8988T (cell line): ENCODE measurements at regions not wholly inside any gene's neighbourhood (a gene's known extent, or its start where the extent isn't known, plus 50 kb on each side); places are given as distances from the start of the nearest gene placed in this dataset.

Experiments used
- DNase-seq: peaks from one replicate; pipeline ENCODE4 v3.0.0; 2011

DNA sequence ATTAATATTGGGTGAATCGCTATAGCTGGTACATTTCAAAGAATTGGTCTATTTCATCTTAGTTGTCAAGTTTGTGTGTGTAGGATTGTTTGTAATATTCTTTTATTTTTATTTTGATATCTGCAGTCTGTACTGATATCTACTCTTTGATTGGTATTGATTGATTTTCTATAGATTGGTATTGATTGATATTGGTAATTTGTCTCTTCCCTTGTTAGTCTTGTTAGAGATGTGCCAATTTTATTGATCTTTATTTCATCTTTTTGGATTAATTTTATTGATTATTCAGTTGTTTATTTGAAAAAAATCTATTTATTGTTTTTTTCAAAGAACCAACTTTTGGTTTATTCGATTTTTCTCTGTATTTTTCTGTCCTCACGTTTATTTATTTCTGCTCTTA lies 61.4 kb downstream of the TM2D3 start:
- no peak for DNase-seq

DNA sequence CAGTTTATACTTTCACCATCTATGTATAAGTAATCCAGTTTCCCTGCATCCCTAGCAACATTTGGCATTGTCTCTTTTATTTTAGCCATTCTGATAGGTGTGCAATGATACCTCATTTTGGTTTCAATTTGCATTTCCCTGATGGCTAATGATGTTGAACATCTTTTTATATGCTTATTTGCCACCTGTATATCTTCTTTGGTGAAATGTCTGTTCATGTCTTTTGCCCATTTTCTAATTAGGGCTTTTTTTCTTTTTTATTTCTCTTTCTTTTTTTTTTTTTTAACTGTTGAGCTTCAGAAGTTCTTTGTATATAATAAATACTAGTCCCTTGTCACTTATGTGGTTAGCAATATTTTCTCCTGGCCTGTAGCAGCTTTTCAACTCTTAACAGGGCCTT lies 68.9 kb downstream of the TM2D3 start:
- DNase-seq: no peak

DNA sequence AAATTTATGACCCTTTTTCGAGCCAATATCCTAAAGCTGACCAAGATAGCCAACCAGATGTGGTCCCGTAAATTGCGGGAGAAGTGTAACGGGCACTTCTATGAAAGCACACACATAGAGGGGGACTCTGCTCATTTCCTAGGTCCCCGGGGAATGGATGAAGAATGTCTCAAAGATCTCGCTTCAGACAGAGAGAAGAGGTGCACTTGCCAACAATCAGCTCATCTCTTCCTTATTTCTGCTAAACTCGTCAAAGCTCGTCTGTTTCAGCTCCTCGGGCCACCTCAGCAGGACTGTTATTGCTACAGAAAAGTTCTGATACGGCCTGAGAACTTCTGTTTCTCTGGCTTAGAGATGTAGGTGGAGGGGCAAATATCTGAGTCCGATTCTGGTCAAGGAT lies 71.8 kb downstream of the TM2D3 start:
- no peak for DNase-seq

DNA sequence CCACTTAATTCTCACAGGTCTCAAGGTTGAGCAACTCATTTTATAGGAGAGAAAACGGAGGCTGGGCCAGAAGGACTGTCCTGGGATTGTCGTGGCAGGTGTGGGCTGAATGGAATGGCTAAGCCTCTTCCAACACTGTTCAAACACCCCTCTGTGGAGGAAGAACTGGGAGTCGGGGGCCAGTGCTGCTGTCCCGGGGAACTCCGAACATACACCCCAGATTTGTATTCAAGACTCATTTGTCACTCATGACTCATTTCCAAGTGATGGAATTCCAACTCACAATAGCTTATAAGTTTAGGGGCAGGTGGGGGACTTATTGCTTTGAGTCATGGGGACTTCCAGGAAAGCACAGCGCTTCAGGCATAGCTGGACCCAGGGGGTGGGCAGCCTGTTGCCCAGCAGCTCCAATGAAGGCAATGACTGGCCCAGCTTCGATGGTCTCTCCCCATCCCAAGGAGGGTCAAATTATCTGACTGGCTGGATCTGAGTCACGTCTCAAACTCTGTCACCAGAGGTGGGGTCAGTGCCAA lies 72.5 kb downstream of the TM2D3 start:
- peak; percentile 41 for DNase-seq

DNA sequence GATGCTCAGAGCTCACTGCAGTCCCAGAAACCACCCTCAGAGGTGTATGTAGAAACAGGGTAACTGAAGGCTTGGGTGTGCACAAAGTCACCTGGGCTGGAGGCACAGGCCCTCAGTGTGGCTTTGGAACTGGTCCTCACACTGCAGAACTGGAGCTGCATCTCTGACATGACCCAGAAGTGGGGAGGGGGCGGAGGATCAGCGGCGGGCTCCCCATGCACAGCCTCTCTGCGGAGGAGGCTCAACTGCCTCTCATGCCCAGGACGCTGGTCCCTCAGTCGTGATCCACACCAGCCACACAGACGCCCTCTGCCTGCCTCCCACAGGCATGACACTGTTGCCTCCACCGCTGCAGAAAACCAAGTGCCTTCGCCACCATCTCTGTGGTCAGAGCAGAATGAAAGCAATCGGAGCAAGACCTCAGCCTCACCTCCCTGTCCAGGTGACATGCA lies 73.7 kb downstream of the TM2D3 start:
- DNase-seq: peak; percentile 48

DNA sequence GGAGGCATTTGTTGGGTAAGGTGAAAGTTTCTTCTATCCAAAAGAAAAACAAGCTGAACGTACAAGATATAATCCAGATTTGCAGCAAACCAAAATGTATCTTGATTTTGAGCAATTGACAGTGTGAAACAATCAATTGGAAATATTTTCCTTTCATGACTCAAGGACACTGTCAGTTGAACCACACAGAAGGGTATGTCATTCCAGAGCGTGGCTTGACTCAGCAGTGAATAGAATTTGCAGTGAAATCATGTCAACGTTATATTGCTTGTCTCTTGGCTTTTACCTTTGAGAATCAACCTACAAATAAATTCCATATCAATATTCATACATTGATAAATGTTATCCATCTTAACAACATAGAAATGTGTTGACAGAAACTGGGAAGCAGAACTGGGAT lies 78.2 kb downstream of the TM2D3 start:
- no peak for DNase-seq

DNA sequence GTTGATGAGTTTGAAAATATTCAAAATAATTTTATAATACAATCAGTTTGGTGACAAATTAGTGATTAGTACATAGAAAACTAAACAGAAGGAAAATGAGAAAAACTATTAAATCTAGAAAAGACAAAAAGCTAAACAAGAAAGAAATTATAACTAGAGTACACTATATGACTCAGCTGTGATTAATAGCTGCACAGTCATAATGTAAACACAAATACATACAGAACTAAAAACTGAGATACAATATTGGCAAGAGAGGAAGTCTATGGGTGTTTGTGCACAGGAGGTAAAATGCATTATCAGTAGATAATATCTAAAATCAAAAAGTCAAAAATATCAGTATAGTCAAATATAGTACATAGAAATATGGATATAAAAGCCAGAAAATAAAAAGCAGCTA lies 80.7 kb upstream of the PCSK6 start:
- no peak for DNase-seq

DNA sequence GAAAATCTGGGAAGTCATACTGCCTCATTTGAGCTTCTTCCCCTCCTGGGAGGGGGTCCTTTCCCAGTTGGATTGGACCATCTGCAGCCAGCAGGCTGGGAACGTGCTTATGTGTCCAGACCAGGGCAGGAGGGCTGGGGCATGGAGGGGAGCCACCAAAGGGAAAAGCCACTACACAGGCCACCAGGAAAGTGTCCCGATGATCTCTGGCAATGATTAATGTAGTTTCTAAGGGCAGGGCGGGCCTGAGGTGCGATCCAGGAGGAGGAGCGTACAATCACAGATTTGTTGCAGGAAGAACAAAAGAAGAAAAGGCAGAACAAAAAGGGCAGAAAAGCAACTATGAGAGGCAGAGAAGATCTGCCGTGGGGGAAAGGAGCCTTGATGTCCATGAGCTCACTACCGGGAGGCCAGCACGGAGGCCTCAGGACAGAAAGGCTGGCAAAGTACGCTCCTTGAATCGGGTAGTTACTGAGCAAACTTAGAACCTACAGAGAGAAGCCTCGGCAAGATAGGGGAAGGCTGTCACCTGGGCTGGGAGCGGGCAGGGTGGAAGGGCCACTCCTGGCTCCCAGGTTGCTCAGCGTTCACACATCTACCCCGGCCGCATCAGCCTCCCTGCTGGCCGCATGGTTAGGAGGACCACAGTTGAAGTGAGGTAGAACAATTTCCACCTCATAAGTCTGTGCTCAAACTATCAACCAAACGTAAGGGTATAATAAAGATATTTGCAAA lies 79.5 kb upstream of the PCSK6 start:
- no peak for DNase-seq

DNA sequence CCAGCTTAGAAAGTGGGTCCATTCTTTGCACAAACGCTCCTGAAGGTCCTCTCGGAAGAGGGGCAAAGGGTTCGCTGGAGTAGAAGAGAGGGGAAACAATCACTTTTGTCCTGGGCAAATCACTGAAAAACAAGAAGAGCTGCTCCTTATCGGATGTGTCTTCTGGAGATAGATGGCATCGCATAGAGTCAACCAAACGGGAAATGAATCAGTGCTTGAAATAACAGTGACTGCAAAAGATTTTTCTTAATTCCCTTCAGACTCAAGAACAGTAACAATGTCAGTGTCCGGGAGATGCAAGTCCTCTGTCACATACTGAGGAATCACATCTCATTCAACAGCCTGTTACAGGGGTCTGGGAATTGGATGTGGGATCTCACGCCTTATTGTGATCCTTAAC lies 78.8 kb upstream of the PCSK6 start:
- no peak for DNase-seq

DNA sequence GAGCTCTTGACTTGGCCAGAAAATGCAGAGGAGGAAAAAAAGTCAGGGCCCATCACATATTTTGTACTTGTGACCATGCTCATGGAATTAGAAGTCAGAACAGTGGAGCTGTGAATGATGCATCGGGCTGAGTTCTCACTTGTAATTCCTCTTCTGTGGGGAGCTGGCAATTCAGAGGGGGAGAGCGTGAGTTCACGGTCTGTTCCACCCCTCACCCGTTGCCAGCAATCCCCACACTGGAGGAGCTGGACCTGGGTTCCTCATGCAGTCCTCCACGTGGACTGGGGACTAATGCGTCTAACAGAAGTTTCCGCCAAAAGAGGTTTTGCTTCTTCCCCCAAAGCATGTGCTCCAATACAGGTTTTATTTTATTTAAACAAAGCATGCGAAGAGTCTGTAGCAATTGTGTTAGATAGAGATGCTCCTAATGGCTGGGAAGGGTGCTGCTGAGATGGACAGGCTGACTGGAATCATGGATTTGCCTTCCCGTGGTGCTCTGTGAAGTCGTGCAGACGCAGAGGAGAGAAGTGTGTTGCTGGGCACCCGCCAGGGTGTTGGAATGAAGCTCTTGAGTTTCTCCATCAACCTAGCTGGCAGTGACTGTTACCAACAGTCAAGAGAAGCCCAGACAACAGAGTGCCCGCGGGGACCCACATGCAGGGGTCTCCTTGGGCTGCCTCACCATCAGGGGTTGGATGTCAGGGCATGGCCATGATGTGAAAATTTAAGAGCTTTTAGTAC lies 77.4 kb upstream of the PCSK6 start:
- no peak for DNase-seq

DNA sequence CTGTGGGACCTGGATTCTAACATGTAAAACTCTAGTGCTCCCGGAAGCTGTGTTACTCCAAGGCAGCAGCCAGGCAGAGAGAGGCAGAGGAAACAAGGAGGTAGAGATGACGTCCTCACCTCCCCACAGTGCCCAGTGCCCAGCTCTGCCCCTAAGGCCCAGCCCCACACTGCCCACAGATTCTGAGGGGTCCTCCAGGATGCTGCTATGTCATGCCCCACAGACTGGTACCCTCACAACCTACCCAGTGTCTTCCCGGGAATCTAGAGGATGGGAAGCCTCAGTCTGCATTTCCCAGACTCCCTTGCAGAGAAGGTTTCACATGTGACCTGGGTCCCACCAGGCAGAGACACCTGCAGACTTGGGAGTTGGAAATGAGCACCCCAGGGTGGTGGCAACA lies 75.9 kb upstream of the PCSK6 start:
- no peak for DNase-seq

DNA sequence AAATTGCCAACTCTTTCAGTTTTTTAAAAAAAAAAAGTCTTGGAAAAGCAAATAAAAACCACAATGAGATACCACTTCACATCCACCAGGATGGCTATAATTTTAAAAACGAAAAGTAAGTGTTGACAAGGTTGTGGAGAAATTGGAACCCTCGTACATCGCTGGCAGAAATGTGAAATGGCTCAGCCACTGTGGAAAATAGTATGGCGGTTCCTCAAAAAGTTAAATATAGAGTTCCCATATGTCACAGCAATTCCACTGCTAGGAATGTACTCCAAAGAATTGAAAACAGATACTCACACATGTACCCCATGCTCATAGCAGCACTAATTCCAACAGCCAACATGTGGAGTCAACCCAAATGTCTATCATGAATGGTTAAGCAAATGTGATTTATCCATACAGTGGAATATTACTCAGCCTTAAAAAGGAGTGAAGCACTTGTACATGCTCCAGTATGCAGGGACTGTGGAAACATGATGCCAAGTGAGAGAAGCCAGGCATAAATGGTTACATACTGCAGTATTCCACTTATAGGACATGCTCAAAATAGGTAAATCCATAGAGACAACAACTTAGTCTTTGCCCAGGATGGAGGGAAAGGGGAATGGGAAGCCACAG lies 73.8 kb upstream of the PCSK6 start:
- DNase-seq: no peak

DNA sequence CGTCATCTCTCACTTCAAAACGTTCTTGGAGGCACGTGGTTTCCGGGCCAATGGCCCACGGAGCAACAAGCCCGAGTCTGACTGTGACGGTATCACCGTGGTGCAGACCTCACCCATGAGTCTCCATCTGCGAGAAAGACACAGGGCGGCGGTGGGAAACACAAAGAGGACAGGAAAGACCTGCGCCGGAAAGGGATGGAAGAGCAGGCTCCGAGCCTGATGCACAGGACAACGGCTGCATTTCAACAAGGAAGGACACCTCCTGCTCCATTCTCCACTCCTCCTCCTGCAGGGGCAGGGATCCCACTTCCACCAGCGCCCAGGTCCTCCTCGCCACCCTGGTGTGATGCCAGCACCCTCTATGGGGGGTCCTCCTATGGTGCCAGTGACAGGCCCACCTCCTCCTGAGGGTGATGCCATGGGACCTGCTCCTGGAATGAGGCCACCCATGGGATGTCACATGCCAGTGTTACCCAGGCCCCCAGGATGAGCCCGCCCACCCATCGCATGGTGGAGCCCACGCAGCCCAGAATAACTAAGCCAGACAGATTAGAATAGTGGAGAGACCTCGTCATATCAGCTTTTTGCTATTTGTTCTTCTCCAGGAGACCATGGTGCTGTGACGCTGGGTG lies 73.0 kb upstream of the PCSK6 start:
- no peak for DNase-seq

DNA sequence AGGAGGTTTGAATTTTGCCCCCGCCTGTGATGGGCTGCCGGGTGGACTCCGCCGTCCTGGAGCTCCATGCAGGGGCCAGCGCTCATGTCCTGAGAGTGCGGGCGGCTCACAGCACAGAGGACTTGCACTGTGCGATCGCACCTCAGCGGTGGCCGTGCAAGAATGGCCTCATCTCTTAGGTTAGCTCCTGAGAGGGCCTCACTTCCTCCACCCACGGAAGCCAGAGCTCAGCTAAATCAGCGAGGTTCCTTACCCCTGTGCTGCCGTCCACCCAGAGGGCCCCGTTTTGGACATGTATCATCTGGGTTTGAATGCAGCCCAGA lies 72.0 kb upstream of the PCSK6 start:
- no peak for DNase-seq

DNA sequence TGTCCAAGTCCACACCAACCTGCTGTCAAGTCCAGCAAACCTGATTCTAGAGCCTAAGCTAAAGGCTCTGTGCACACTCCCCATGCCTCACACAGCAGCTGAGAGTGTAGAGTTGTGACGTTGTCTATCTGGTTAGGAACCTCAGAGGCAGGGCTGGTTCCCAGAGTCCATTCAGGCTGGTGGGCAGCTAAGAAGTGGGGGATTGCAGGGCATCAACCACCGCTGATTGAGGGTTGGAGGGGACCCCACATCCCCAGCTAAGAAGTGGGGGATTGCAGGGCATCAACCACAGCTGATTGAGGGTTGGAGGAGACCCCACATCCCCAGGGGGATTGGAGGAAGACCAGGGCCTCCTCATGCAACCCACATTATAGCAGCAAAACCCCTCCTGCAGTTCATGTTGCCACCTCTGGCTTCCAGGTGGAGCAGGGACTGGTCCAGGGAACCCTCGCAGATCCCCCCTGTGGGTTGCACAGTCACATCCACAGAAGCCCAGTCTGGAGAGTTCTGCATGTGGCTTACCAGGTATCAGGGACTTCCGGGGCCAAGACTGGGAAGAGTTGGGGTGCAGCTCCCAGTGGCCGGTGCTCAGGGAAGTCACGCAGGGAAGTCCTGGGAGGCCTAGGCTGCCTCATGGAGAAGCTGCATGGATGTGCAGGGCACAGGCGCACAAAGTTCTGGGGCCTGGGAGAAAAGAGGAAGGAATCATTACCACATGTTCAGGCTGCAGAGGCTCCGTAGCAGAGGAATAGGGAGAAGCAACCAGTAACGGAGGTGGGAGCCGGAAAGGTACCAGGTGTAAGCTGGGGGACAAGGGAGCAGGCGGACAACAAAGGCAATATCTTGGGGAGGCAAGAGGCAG lies 71.4 kb upstream of the PCSK6 start:
- no peak for DNase-seq

DNA sequence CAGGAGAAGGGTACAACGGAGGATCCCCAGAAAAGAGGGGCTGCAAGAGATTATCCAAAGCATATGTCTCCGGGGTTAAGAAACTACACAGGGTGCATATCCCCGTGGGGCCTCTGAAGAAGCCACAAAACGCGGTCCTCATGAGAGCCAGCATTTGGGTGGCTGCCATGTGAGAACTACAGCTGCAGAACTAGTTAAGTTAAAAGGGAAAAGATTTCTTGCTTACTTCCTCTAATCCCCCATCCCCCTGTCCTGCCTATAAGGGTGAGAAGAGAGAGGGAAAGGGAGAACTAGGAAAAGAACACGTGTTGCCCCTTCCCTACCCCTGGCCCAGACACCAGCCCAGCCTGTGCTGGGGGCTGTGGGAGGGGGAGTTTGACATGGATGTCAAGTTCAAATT lies 70.4 kb upstream of the PCSK6 start:
- DNase-seq: no peak

DNA sequence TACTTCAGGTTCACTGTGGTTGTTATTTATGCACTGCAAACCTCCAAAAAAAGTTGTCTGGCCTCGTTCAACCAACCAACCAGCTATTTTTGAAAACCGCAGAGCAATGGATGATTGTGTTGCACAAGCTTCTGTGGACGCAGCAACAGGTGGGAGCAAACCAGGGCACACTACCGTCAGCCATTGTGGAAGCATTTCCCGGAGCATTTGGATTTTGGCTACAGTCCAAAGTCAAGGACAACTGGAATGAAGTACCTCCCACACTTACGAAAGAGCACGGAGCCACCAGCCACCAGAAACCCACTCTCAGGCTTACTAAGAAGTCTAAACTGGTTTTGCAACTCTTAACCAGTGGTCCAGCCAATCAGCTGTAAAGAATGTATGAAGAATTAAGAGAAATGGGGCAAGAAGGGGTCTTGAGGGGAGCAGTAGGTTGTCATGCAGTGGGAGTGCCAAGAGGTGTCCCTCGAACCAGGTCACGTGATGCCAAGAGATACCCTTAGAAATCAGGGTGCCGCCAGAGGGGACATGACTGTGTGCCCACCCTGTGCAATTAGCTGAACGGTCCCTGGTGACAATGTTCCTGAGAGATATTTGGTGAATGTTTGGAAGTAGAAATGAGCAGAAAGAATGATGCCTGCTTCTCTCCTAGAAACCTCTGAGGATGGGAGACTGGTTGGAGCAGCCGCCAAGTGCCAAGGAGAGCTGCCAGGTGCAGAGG lies 68.9 kb upstream of the PCSK6 start:
- no peak for DNase-seq

DNA sequence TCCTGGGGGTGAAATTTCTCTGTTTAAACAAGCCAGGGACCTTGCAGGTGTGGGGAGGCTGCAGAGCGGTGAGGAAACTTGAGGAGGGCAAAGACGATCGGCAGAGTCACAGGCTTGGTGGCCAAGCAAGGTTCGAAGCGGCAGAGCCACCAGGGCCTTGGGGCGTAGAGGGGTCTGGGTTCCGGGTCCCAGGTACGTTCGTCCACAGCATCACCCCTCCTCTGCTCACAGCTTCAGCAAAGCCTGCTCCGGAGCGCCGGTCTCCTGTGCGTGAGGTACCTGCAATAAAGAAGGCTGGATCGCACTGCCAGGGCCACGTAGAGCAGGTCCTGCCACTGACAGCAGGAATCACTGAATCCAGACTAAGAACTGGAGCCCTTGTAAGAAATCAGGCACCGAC lies 66.8 kb upstream of the PCSK6 start:
- no peak for DNase-seq

DNA sequence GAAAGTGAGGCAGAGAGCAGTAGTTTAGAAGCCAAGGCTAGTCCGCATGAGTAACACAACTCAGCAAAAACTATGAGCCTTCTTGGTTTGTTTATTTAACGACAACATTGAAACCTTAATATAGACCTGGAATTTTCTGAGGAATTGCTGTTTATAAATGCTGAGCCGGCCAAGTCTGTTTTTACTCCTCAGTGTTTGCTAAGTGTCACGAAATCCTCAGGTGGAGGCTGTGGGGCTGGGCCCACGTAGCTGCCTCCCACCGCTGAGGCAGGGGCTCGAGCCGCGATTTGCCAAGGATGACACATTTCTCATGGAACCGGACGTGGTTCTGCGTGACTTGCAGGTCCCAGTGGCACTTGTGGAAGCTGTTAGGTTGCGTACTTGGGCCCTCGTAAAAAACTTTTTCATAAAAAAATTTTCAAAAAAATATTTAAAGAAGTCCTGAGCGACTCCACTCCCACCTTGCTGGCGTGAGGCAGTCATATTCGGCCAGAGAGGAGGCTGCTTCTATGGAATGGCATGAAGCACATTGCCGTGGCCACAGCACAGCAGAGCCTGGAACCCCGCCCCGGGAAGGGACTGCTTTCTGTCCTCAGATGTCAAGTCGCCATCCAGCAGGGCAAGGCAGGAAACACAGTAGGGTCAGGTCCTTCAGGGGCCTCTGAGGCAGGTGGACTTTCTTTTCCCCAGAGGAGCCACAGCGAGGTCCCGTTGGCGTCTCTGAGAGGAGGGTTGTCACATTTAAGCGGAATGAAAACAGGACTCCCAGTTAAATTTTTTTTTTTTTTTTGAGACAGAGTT lies 64.8 kb upstream of the PCSK6 start:
- DNase-seq: no peak

DNA sequence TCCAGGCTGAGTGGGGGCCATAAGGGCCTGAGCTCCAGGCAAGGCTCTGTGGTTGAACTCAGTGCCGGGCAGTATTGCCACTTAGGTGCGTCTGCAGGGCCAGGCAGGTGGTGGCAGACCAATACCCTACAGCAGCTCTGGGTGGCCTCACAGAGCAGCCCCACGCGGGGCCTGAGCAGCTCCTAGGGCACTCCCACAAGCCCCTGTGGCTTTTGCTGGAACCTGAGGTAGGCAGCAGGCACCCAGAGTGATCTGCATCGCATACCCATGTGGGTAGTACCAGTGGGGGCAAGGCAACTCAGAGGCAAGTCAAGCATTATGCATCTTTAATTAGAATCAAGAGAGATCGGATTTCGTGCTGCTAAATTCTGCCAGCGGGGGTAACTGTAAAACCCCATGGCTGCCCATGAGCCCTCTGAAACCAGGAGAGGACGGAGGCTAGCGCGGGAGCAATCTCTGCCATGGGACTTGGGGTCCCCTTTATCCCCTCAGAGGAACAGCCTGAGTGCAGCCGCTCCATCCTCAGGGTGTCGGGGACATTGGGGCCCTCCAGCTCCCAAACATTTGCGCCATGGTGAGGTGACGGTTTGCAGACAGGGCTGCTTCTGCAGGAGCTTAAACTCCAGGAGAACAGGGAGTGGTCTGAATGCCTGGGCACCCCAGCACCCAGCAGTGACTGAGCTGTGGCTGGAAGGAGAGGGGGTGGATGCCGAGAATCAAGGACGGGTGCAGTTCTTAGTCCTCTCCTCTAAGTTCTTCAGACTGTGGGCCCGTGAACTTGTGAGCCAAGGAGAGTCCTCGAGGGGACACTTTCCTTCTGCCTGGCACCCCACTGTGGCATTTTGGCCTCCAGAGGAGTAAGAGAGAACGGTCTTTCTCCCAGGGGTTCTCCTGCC lies 62.4 kb upstream of the PCSK6 start:
- DNase-seq: no peak
